ENCODE measurements at regions not wholly inside any gene's neighbourhood (a gene's known extent, or its start where the extent isn't known, plus 50 kb on each side); places are given as distances from the start of the nearest gene placed in this dataset.
"Not testable (repeated sequence)": the region's sequence is repeated elsewhere in the genome, so short reads cannot be mapped to it uniquely, and the experiment has no call there.

- H3K27me3 Mint-ChIP-seq (ENCODE audit: insufficient read depth): peaks cover 17% of the 10 kb centered on the region
- not testable (repeated sequence) for H3K27ac Mint-ChIP-seq; H3K9me3 Mint-ChIP-seq; H3K36me3 Mint-ChIP-seq (ENCODE audit: low read depth); DNase-seq (ENCODE audit: low spot score); H3K4me3 Mint-ChIP-seq; H3K4me1 Mint-ChIP-seq (ENCODE audit: low read depth)
- intact Hi-C loops (cut with micrococcal nuclease): loop anchor here (5.0 kb wide), 1 partner anchor 220 kb away; no protein-coding TSS in a partner anchor
Measured at GRCh38 chr15:31647337-31647826, 320.7 kb downstream of the KLF13 start.

- not testable (repeated sequence) for H3K36me3 Mint-ChIP-seq (ENCODE audit: low read depth); H3K27ac Mint-ChIP-seq; H3K4me1 Mint-ChIP-seq (ENCODE audit: low read depth); H3K27me3 Mint-ChIP-seq (ENCODE audit: insufficient read depth); DNase-seq (ENCODE audit: low spot score); H3K9me3 Mint-ChIP-seq; H3K4me3 Mint-ChIP-seq
- intact Hi-C loops (cut with micrococcal nuclease): loop anchor here (5.0 kb wide), 1 partner anchor 218 kb away; no protein-coding TSS in a partner anchor
Measured at GRCh38 chr15:31649634-31650033, 323.0 kb downstream of the KLF13 start.

GRCh38 chr15:31650055-31650701 lies 323.5 kb downstream of the KLF13 start:
- H3K9me3 Mint-ChIP-seq; H3K27ac Mint-ChIP-seq; H3K4me3 Mint-ChIP-seq; H3K36me3 Mint-ChIP-seq (ENCODE audit: low read depth); intact Hi-C loops (cut with micrococcal nuclease); H3K27me3 Mint-ChIP-seq (ENCODE audit: insufficient read depth); H3K4me1 Mint-ChIP-seq (ENCODE audit: low read depth): not testable (repeated sequence)
- DNase-seq (ENCODE audit: low spot score): peak; percentile 38

- intact Hi-C loops (cut with micrococcal nuclease); H3K4me3 Mint-ChIP-seq; H3K4me1 Mint-ChIP-seq (ENCODE audit: low read depth); H3K9me3 Mint-ChIP-seq; H3K27ac Mint-ChIP-seq; DNase-seq (ENCODE audit: low spot score); H3K36me3 Mint-ChIP-seq (ENCODE audit: low read depth); H3K27me3 Mint-ChIP-seq (ENCODE audit: insufficient read depth): not testable (repeated sequence)
Measured at GRCh38 chr15:31656915-31657314, 330.3 kb downstream of the KLF13 start.

- Mint-ChIP-seq H3K27me3 (ENCODE audit: insufficient read depth) (no peaks in the 10 kb centered on the region), H3K9me3 (no peaks in the 10 kb centered on the region), H3K4me1 (ENCODE audit: low read depth) (no peaks in the 10 kb centered on the region), H3K27ac (no peak overlapping the region), H3K4me3 (no peak overlapping the region), H3K36me3 (ENCODE audit: low read depth) (no peaks in the 10 kb centered on the region)
- intact Hi-C loops (cut with micrococcal nuclease): no loop called here
- no peak for DNase-seq (ENCODE audit: low spot score)
Measured at GRCh38 chr15:31660816-31661215, 334.2 kb downstream of the KLF13 start.

- H3K4me3 Mint-ChIP-seq; H3K9me3 Mint-ChIP-seq; intact Hi-C loops (cut with micrococcal nuclease); H3K4me1 Mint-ChIP-seq (ENCODE audit: low read depth); DNase-seq (ENCODE audit: low spot score); H3K27ac Mint-ChIP-seq; H3K36me3 Mint-ChIP-seq (ENCODE audit: low read depth); H3K27me3 Mint-ChIP-seq (ENCODE audit: insufficient read depth): not testable (repeated sequence)
Measured at GRCh38 chr15:31665732-31666131, 339.1 kb downstream of the KLF13 start.

- H3K36me3 Mint-ChIP-seq (ENCODE audit: low read depth); H3K9me3 Mint-ChIP-seq; DNase-seq (ENCODE audit: low spot score); intact Hi-C loops (cut with micrococcal nuclease); H3K27ac Mint-ChIP-seq; H3K4me1 Mint-ChIP-seq (ENCODE audit: low read depth); H3K27me3 Mint-ChIP-seq (ENCODE audit: insufficient read depth); H3K4me3 Mint-ChIP-seq: not testable (repeated sequence)
Measured at GRCh38 chr15:31669158-31669908, 342.7 kb downstream of the KLF13 start.

- H3K4me3 Mint-ChIP-seq; H3K4me1 Mint-ChIP-seq (ENCODE audit: low read depth); intact Hi-C loops (cut with micrococcal nuclease); H3K27me3 Mint-ChIP-seq (ENCODE audit: insufficient read depth); H3K27ac Mint-ChIP-seq; H3K36me3 Mint-ChIP-seq (ENCODE audit: low read depth); H3K9me3 Mint-ChIP-seq; DNase-seq (ENCODE audit: low spot score): not testable (repeated sequence)
Measured at GRCh38 chr15:31673263-31673662, 346.6 kb downstream of the KLF13 start.

- intact Hi-C loops (cut with micrococcal nuclease); H3K4me3 Mint-ChIP-seq; DNase-seq (ENCODE audit: low spot score): not testable (repeated sequence)
Measured at GRCh38 chr15:31681529-31682259, 348.6 kb upstream of the CHRNA7 start.

GRCh38 chr15:31687088-31687487 lies 343.2 kb upstream of the CHRNA7 start:
- intact Hi-C loops (cut with micrococcal nuclease); H3K27ac Mint-ChIP-seq; DNase-seq (ENCODE audit: low spot score); H3K4me3 Mint-ChIP-seq; H3K4me1 Mint-ChIP-seq (ENCODE audit: low read depth); H3K9me3 Mint-ChIP-seq; H3K27me3 Mint-ChIP-seq (ENCODE audit: insufficient read depth); H3K36me3 Mint-ChIP-seq (ENCODE audit: low read depth): not testable (repeated sequence)

More at GRCh38 chr15:31681529-31682259, 348.6 kb upstream of the CHRNA7 start:
- not testable (repeated sequence) for H3K27me3 Mint-ChIP-seq (ENCODE audit: insufficient read depth); H3K4me1 Mint-ChIP-seq (ENCODE audit: low read depth); H3K36me3 Mint-ChIP-seq (ENCODE audit: low read depth); H3K27ac Mint-ChIP-seq; H3K9me3 Mint-ChIP-seq

- intact Hi-C loops (cut with micrococcal nuclease); H3K36me3 Mint-ChIP-seq (ENCODE audit: low read depth); H3K27me3 Mint-ChIP-seq (ENCODE audit: insufficient read depth); DNase-seq (ENCODE audit: low spot score); H3K27ac Mint-ChIP-seq; H3K4me1 Mint-ChIP-seq (ENCODE audit: low read depth); H3K9me3 Mint-ChIP-seq; H3K4me3 Mint-ChIP-seq: not testable (repeated sequence)
Measured at GRCh38 chr15:31696509-31696908, 333.8 kb upstream of the CHRNA7 start.

- H3K27ac Mint-ChIP-seq; intact Hi-C loops (cut with micrococcal nuclease); H3K9me3 Mint-ChIP-seq; DNase-seq (ENCODE audit: low spot score); H3K4me3 Mint-ChIP-seq; H3K36me3 Mint-ChIP-seq (ENCODE audit: low read depth); H3K27me3 Mint-ChIP-seq (ENCODE audit: insufficient read depth); H3K4me1 Mint-ChIP-seq (ENCODE audit: low read depth): not testable (repeated sequence)
Measured at GRCh38 chr15:31705076-31705678, 325.1 kb upstream of the CHRNA7 start.

Measured in activated T-helper 1 cell treated with anti-CD3 and anti-CD28 coated beads, Interleukin-12 subunit alpha, Interleukin-12 subunit beta, Interleukin-2, Interleukin-4 antibody, amounts not matched to agents 30 ng/mL and 10 ng/mL and 1 ng/mL, durations not matched to agents 14 hours and 24 hours and 36 hours (primary cell).